ENCODE measurements at regions not wholly inside any gene's neighbourhood (a gene's known extent, or its start where the extent isn't known, plus 50 kb on each side); places are given as distances from the start of the nearest gene placed in this dataset.
"Not testable (repeated sequence)": the region's sequence is repeated elsewhere in the genome, so short reads cannot be mapped to it uniquely, and the experiment has no call there.

- no peak for DNase-seq (ENCODE audit: low read depth)
These were observed 91.7 kb upstream of the RASSF8 start for GRCh38 chr12:25866586-25867378.

- no peak for DNase-seq (ENCODE audit: low read depth)
These were observed 90.3 kb upstream of the RASSF8 start for GRCh38 chr12:25868193-25868592.

GRCh38 chr12:25872137-25872536 is 86.3 kb upstream of the RASSF8 start:
- no peak for DNase-seq (ENCODE audit: low read depth)

- DNase-seq (ENCODE audit: low read depth) = no peak
These were observed 82.8 kb upstream of the RASSF8 start for GRCh38 chr12:25875661-25876060.

- DNase-seq (ENCODE audit: low read depth) = no peak
These were observed 82.0 kb upstream of the RASSF8 start for GRCh38 chr12:25876383-25877045.

- DNase-seq (ENCODE audit: low read depth) = no peak
These were observed 81.0 kb upstream of the RASSF8 start for GRCh38 chr12:25877446-25877845.

- no peak for DNase-seq (ENCODE audit: low read depth)
These were observed 76.2 kb upstream of the RASSF8 start for GRCh38 chr12:25882266-25882665.

- DNase-seq (ENCODE audit: low read depth) = no peak
These were observed 75.2 kb upstream of the RASSF8 start for GRCh38 chr12:25883026-25883916.

GRCh38 chr12:25884024-25884919 is 74.2 kb upstream of the RASSF8 start:
- DNase-seq (ENCODE audit: low read depth) = no peak

GRCh38 chr12:25884920-25885234 is 73.6 kb upstream of the RASSF8 start:
- DNase-seq (ENCODE audit: low read depth) = no peak

GRCh38 chr12:25886396-25886795 is 72.1 kb upstream of the RASSF8 start:
- no peak for DNase-seq (ENCODE audit: low read depth)

GRCh38 chr12:25887367-25887766 is 71.1 kb upstream of the RASSF8 start:
- DNase-seq (ENCODE audit: low read depth) = no peak

- DNase-seq (ENCODE audit: low read depth) = no peak
These were observed 69.3 kb upstream of the RASSF8 start for GRCh38 chr12:25889185-25889584.

GRCh38 chr12:25891095-25891494 is 67.4 kb upstream of the RASSF8 start:
- not testable (repeated sequence) for DNase-seq (ENCODE audit: low read depth)

- peak; percentile 55 for DNase-seq (ENCODE audit: low read depth)
These were observed 63.7 kb upstream of the RASSF8 start for GRCh38 chr12:25894759-25895158.

GRCh38 chr12:25896981-25897380 is 61.5 kb upstream of the RASSF8 start:
- no peak for DNase-seq (ENCODE audit: low read depth)

GRCh38 chr12:25903603-25904245 is 54.8 kb upstream of the RASSF8 start:
- no peak for DNase-seq (ENCODE audit: low read depth)

GRCh38 chr12:25904442-25904841 is 54.0 kb upstream of the RASSF8 start:
- DNase-seq (ENCODE audit: low read depth) = peak; percentile 25

GRCh38 chr12:25906651-25907340 is 51.7 kb upstream of the RASSF8 start:
- no peak for DNase-seq (ENCODE audit: low read depth)

Measured in LHCN-M2 (cell line).